ELF-1 (cell line): ENCODE measurements at regions not wholly inside any gene's neighbourhood (a gene's known extent, or its start where the extent isn't known, plus 50 kb on each side); places are given as distances from the start of the nearest gene placed in this dataset.

Experiments
- DNase-seq: peaks from one replicate; pipeline ENCODE4 v3.0.0-alpha.2; 2016; ENCODE audit warnings: low read depth, low spot score

DNA sequence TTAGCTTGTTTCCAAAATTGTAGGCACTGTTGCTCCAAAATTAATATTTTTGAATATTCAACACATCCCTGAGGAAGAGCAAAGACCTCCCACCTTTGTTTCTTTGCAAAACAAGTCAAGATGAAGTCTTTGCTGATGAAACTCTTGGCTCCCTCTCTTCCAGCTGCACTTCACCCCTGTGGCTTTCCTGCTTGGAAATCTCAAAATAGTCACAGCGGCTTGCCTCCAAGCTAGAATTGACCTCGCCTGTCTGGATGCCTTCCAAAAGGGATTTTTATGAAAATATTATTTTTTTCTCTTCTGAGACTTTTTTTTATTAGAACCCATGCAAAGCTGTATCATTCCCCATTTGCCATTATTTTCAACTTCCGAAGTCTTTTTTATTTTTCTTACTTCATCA is 71.1 kb upstream of the MROH9 start:
- DNase-seq = no peak

DNA sequence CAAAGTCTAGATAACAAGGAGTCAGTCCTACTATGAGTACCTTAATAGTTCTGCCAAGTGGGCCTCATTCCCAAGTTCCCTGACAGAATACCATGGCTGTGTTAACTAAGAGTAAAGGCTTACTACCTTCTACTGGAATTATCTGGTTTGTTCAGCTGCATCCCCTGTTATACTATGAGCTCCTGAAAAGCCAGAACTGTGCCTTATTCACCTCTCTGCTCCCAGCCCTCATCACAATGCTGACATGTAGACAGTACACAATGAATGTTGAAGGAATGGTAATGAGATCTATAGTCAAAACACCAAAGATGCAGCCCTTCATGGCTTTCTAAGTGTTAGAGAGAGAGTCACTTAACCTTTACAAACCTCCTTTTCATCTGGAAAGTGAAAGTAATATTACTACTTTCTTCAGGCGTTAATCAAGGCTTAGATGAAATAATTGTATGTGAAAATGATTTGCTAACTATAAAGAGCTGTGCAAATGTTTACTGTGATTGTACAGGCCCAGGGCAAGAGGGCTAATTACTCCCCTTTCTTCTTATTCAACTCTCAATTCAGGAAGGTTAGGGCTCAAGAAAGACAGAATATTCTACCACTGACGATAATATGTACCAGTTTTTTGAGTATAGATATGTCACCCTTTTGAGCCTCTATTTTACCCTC is 70.3 kb upstream of the MROH9 start:
- DNase-seq = no peak

DNA sequence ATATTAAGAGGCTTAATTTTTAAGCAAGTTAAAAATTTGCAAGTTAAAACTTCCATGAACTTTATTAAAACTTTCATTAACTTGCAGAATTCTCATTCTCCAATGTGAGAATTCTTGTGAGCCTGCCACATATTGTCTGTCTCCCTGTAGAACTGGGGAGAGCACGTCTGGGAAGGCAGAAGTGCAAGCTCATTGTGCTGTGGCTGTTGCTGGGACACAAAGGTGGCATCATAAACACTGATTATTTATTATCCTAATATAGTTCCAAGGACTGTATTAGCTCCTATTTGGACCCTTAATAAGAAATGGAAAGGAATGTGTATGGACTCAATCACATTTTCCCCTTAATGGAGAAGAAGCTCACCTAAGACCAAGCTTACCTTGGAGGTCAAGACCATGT is 68.7 kb upstream of the MROH9 start:
- DNase-seq = no peak

DNA sequence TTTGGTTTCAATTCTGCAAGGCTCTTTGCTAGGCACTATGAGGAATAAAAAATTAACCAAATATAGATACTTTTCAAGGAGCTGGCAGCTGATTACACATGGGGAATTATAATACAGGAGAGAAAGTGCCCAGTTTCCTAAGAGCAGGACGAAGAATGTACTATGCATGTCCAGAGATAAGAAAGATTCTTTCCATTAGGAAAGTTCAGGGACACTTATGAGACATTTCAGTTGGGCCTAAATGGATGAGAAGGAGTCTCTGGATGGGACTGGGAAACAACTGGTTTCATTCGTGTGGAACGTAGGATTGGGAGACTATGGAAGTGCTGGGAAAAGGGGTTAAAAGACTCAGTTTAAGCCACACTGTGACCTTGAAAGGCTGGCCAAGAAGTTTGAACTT is 63.5 kb upstream of the MROH9 start:
- DNase-seq = no peak

DNA sequence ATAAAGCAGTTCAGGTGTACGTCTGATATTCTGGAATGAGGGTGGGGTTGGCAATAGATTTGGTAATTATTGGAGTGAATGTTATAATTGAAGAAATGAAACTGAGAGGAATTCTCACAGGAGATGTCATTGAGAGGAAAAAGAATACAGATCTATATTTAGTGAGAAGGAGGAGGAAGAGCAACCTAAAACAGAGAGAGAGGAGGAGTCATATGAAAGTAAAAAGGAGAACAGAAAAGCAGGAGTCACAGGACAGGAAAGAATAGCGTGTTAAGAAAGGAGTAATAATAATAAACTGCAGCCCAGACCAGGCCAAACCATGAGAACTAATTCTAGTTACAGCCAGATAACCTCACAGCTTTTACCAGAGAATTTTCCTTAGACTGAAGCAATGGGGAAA is 62.7 kb upstream of the MROH9 start:
- no peak for DNase-seq

DNA sequence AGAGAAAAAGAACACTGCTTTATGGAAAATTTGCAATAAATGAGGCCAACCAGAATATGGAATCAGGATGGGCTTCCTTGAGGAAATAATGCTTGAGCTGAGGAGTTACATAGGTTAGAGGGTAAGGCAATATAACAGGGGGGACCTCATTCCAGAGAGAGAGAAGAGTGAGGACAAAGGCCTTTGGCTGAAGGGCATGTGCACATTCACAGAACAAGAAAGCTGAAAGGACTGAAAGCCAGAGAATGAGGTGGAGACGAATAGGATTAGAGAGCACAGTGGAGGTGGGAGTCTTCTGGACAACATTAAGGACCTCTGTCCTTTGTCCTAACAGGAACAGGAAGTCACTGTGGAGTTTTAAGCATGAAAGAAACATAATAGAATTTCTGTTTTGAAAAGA is 60.7 kb upstream of the MROH9 start:
- peak; percentile 6 for DNase-seq

DNA sequence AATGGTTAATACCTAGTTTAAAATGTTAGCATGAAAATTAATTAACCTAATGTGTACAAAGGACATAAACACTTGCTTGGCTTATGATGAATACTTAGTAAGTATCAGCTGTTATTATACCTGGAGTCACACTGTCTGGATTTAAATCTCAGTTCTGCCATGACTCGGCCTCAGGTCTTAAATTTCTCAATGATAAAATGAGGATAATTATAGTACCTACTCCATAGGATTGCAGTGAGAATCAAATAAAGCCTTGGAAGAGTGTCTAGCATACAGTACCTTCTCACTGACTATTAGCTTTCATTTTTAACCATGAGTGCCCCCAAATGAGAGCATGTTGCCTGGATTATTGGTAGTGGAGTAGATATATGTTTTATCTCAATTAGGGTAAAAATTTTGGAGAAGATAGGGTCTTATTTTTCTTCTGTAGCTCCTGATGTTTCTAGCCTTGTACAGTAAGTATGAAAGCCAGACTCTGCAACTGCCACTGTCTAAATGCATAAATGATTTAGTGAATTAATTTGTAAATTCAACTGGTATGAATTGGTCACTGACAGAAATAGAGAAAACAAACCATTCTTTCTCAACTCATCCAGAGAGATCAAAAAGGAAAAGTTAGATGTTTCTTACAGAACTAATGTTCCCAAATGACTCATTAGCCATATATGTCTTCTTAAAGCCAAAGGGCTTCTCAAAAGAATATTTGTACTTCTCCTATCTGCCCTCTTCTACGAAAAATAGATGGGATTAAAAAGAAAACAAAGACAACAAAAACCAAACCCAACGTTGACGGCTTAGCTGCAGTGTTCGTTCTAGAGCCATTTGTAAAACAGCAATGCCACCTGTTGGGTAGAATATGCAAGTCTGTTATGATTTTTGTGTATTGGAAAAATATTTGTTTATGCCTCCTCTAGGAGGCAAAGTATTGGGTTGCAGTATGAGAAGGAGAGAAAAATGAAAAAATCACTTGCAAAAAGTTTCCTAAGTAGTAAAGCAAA is 53.8 kb upstream of the MROH9 start:
- no peak for DNase-seq
